ENCODE measurements at regions not wholly inside any gene's neighbourhood (a gene's known extent, or its start where the extent isn't known, plus 50 kb on each side); places are given as distances from the start of the nearest gene placed in this dataset.

DNA sequence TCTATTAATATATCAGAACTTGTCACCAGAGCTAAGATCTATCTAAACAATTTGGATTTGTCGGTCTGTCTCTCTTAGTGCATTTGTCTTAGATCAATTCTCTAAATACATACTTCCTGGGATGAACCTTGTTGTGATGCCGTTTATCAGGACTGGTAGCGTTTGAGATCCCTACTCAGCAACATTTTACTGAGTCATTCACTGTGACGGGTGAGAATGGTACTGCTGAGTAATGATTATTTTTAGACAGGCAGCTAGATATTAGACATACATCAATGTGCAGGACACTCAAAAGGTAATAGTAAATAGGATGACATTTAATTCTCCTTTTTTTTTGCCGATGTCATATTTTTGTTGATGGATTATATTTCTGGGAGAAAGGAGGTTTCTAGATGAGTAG is 209.0 kb downstream of the CSNK1G3 start:
- CTCF ChIA-PET (ENCODE audit: unreplicated experiment), result no interaction called here
- POLR2A ChIA-PET, result interaction anchor here (0.6 kb wide), 1 partner anchor 131 kb away, joined by 3 read pairs; no protein-coding TSS in a partner anchor

DNA sequence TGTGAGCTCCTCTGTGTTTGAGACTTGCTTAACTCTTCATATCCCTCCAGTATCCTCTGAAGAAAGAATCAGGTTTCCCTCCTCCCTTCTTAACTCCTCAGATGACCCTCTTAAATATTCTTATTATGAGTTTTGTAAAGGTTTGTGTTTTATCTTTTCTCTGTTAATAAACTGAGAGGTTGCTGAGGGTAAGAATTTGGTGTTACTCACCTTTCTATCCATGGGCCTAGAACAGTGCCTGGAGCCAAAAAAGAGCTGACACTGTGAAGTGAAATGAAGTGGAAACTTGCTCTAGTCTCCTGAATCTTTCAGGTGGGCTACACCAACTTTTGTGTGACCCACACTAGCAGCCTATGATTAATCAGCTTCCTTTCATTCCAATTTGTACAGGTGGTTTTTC is 208.4 kb downstream of the CSNK1G3 start:
- Histone ChIP-seq H3K9me2 (ENCODE audit: insufficient read depth, low read length) (no peaks in the 10 kb centered on the region), H3K9me3 (ENCODE audit: low read length) (no peaks in the 10 kb centered on the region), H3K4me2 (ENCODE audit: low read length) (no peak overlapping the region), H3K36me3 (ENCODE audit: insufficient read depth, low read length) (no peaks in the 10 kb centered on the region), H3K79me2 (ENCODE audit: insufficient read depth, low read depth, low read length) (no peaks in the 10 kb centered on the region), H3K4me3 (ENCODE audit: low read depth, low read length, poor library complexity, severe bottlenecking) (no peak overlapping the region), H3K27ac (ENCODE audit: low read depth, low read length, poor library complexity, severe bottlenecking) (no peak overlapping the region), H2AFZ (ENCODE audit: low read length) (no peak overlapping the region), H4K20me1 (ENCODE audit: insufficient read depth, low read length) (no peaks in the 10 kb centered on the region), H3K4me1 (ENCODE audit: insufficient read depth, low read length, poor library complexity, severe bottlenecking) (no peaks in the 10 kb centered on the region)
- BruUV-seq (replicated peaks), result no TSS peak
- intact Hi-C loops (cut with micrococcal nuclease; ENCODE audit: unreplicated experiment), result no loop called here
- POLR2A ChIA-PET, result interaction anchor here (0.6 kb wide), 1 partner anchor 130 kb away, joined by 3 read pairs; no protein-coding TSS in a partner anchor
- no peak for DNase-seq (ENCODE audit: low spot score)
- CTCF ChIA-PET (ENCODE audit: unreplicated experiment), result no interaction called here
- no peak for TF ChIP-seq EZH2phosphoT487 (IDR thresholded peaks at IDR 0.05; ENCODE audit: borderline replicate concordance, low read depth, low read length)
- TF ChIP-seq, protein P1, sequence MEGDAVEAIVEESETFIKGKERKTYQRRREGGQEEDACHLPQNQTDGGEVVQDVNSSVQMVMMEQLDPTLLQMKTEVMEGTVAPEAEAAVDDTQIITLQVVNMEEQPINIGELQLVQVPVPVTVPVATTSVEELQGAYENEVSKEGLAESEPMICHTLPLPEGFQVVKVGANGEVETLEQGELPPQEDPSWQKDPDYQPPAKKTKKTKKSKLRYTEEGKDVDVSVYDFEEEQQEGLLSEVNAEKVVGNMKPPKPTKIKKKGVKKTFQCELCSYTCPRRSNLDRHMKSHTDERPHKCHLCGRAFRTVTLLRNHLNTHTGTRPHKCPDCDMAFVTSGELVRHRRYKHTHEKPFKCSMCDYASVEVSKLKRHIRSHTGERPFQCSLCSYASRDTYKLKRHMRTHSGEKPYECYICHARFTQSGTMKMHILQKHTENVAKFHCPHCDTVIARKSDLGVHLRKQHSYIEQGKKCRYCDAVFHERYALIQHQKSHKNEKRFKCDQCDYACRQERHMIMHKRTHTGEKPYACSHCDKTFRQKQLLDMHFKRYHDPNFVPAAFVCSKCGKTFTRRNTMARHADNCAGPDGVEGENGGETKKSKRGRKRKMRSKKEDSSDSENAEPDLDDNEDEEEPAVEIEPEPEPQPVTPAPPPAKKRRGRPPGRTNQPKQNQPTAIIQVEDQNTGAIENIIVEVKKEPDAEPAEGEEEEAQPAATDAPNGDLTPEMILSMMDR (conservative IDR thresholded peaks at IDR 0.05; ENCODE audit: low read length), result no peak

More for the DNA sequence above, 209.0 kb downstream of the CSNK1G3 start:
- TF ChIP-seq EZH2phosphoT487 (IDR thresholded peaks at IDR 0.05; ENCODE audit: borderline replicate concordance, low read depth, low read length), result no peak
- TF ChIP-seq, protein P1 (conservative IDR thresholded peaks at IDR 0.05; ENCODE audit: low read length), result no peak
- intact Hi-C loops (cut with micrococcal nuclease; ENCODE audit: unreplicated experiment), result no loop called here
- H3K4me1 ChIP-seq (ENCODE audit: insufficient read depth, low read length, poor library complexity, severe bottlenecking), result no peaks in the 10 kb centered on the region
- no peak overlapping the region for H2AFZ ChIP-seq (ENCODE audit: low read length)
- DNase-seq (ENCODE audit: low spot score), result no peak
- no peaks in the 10 kb centered on the region for H3K9me2 ChIP-seq (ENCODE audit: insufficient read depth, low read length)
- no peaks in the 10 kb centered on the region for H4K20me1 ChIP-seq (ENCODE audit: insufficient read depth, low read length)
- H3K4me2 ChIP-seq (ENCODE audit: low read length), result no peak overlapping the region
- no peaks in the 10 kb centered on the region for H3K36me3 ChIP-seq (ENCODE audit: insufficient read depth, low read length)
- BruUV-seq (replicated peaks), result no TSS peak
- H3K4me3 ChIP-seq (ENCODE audit: low read depth, low read length, poor library complexity, severe bottlenecking), result no peak overlapping the region
- no peaks in the 10 kb centered on the region for H3K79me2 ChIP-seq (ENCODE audit: insufficient read depth, low read depth, low read length)
- no peak overlapping the region for H3K27ac ChIP-seq (ENCODE audit: low read depth, low read length, poor library complexity, severe bottlenecking)
- H3K9me3 ChIP-seq (ENCODE audit: low read length), result no peaks in the 10 kb centered on the region

DNA sequence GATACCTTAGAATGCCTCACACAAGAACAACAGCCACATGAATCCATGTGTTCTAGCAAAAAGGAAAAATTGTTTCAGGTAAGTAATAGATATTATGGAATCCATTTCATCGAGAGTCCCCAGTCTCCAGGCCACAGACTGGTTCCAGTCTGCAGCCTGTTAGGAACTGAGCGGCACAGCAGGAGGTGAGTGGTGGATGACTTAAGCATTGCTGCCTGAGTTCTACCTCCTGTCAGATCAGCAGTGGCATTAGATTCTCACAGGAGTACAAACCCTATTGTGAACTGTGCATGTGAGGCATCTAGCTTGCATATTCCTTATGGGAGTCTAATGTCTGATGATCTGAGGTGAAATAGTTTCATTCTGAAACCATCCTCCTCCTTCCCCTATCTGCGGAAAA is 207.0 kb downstream of the CSNK1G3 start:
- Histone ChIP-seq H3K36me3 (ENCODE audit: insufficient read depth, low read length) (no peaks in the 10 kb centered on the region), H3K9me2 (ENCODE audit: insufficient read depth, low read length) (no peaks in the 10 kb centered on the region), H4K20me1 (ENCODE audit: insufficient read depth, low read length) (no peaks in the 10 kb centered on the region), H3K79me2 (ENCODE audit: insufficient read depth, low read depth, low read length) (no peaks in the 10 kb centered on the region), H2AFZ (ENCODE audit: low read length) (no peak overlapping the region), H3K4me3 (ENCODE audit: low read depth, low read length, poor library complexity, severe bottlenecking) (no peak overlapping the region), H3K4me2 (ENCODE audit: low read length) (no peak overlapping the region), H3K4me1 (ENCODE audit: insufficient read depth, low read length, poor library complexity, severe bottlenecking) (no peaks in the 10 kb centered on the region), H3K27ac (ENCODE audit: low read depth, low read length, poor library complexity, severe bottlenecking) (no peak overlapping the region), H3K9me3 (ENCODE audit: low read length) (no peaks in the 10 kb centered on the region)
- no peak for DNase-seq (ENCODE audit: low spot score)
- ChIA-PET CTCF (ENCODE audit: unreplicated experiment) (no interaction called here), POLR2A (no interaction called here)
- no peak for TF ChIP-seq EZH2phosphoT487 (IDR thresholded peaks at IDR 0.05; ENCODE audit: borderline replicate concordance, low read depth, low read length)
- TF ChIP-seq, protein P1 (conservative IDR thresholded peaks at IDR 0.05; ENCODE audit: low read length), result no peak
- no TSS peak for BruUV-seq (replicated peaks)
- intact Hi-C loops (cut with micrococcal nuclease; ENCODE audit: unreplicated experiment), result no loop called here
